HG03342 (cell line): ENCODE measurements at regions not wholly inside any gene's neighbourhood (a gene's known extent, or its start where the extent isn't known, plus 50 kb on each side); places are given as distances from the start of the nearest gene placed in this dataset.

Experiments used
- ATAC-seq: cut with Tn5 transposase; IDR thresholded peaks from one replicate; pipeline ENCODE4 v1.9.1; 2021; ENCODE audit warnings: mild to moderate bottlenecking, moderate library complexity; ENCODE audit not compliant: unreplicated experiment

- no peak for ATAC-seq
These were observed 94.9 kb upstream of the IKZF1 start for GRCh38 chr7:50209461-50210135.

DNA sequence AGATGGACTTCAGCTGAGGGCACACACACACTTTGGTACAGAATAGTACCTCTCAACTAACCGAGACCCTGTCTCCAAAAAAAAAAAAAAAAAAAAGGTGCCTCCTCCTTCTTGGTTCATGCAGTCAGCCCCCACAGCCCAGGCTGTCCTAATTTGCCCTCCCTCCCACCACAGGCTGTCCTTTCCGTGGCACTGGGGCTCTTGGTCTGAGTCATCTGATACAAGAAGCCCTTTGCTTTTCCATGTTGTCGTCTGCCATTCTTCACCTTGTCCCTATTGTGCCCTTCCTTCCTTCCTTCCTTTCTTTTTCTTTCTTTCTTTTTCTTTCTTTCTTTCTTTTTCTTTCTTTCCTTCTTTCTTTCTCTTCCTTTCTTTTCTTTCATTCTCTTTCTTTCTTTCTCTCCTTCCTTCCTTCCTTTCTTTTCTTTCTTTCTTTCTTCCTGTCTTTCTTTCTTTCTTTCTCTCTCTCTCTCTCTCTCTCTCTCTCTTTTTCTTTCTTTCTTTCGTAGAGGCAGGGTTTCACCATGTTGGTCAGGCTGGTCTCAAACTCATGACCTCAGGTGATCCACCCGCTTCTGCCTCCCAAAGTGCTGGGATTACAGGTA lies 96.0 kb upstream of the IKZF1 start:
- ATAC-seq: no peak

- ATAC-seq: no peak
These were observed 96.7 kb upstream of the IKZF1 start for GRCh38 chr7:50207686-50208255.

DNA sequence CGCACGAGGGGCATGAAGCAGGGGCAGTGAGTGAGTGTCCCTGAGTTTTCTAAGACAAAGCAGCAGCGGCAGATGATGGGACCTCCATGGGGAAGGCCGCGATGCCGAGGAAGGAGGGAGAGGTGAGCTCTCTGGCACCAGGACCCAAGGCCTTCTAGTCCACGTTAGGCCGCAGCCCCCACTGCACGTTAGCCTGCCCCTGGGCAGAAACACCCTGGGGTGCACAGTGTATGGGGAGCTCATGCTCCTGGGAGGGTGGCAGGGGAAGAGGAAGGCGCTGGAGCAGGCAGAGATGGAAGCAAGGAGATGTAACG lies 97.3 kb upstream of the IKZF1 start:
- ATAC-seq: no peak

DNA sequence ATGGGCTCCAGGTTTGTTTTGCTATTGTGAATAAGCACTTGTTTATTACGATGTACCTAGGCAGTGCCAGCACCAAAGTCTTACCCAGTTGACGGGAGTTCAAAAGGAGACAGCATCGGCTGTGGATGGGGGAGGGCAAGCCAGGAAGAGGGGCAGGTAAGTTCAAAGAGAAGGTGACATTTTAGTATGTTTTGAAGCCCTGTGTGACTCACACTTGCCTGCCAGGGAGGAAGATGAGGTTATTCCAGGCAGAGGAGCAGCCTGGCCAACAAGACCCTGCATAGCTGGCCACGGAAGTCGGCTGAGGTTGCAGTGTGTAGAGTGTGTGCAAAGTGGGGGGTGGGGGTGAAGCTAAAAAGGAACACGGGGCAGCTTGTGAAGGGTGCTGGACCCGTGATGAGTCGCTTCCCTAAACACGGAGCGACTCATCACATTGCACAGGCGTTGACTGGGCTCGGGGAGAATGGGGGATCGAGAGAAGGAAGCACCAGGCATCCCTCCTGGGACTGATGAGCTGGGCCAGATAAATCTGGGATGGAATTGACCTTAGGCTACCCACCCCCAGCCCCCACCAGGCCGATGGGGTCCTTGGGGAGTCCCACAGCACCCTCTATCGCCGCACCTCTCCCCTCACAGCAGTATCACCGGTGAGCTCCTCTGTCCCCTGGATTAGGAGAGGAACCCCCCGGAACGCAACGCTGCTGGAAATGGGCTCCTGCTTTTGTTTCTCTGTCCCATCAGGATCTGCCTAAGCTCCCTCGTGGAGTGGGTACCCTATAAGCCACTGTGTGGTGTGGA lies 97.9 kb upstream of the IKZF1 start:
- ATAC-seq: no peak

DNA sequence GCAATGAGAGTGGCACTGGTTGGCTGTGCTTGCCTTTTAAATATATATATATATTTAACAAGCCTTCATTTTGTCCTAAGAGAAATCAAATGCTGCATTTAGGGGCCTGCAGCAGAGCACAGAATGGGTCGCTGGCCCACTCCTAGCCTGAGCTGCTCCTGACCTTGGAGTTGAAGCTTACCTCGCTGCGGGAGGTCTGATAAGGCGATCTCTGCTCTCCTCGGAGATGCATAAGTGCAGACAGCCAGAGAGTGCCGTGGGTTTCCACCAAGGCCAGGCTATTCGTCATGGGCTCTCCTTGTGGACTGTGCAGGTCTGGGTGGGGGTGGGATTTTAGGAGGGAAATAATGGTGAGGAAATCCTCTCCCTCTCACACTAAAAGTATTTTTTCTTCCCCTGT lies 99.5 kb upstream of the IKZF1 start:
- ATAC-seq: no peak

DNA sequence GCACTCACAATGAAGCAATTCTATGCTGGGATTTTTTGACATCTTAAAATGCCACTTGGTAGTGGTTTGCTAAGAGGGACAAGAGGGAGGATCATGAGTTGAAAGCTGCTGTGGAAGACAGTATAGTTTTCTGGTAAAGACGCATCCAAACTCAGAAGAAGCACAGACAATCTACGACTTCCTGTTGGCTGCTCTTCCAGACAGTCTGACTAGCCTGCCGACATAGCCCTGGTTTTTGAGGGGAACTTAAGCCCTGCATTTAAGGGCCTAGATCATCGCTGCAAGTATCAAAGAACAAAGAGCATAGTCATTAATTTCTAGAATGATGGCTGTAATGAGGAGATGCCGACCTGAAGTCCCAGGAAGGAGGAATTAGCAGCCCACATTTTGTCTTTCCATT lies 99.9 kb upstream of the IKZF1 start:
- no peak for ATAC-seq

DNA sequence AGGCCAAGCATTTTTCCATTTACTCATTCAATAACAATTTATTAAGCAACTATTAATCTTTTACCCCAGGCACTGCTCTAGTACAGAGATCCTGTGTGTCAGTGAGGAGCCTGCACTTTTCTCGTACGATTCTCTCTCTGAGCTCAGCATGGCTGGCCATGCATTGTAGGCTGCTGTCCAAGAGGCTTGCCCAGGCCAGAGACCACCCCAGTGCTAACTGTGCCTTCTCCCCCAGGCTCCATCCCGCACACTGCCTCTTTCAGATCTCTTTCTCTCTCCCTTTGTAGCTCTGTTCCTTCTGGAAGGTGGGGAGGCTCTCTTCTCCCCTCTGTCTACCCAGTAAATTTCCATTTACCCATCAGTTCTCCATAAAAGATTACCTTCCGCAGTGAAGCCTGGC lies 101.0 kb upstream of the IKZF1 start:
- no peak for ATAC-seq

DNA sequence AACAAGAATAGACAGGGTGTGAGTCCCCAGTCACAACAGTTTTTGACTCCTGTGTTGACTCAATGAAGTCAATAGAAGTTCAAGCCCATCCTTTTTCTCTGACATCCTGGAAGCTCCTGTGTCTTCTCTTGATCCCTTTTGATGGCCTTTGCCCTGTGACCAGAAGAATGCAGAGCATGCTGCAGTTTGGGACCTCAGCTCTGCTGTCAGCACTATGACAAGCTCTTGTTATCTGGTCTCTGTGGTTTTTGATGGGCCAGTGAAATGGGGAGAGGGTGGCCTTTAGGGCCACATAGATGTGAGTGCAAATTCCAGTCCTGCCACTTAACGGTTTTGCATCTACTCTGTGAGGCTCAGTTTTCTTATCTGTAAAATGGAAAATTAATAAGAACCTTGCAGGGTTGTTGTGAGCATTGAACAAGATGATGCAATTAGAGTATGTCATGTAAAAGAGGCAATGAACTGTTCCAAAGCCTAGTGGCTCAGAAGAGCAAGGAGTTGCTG lies 102.4 kb upstream of the IKZF1 start:
- ATAC-seq: no peak

DNA sequence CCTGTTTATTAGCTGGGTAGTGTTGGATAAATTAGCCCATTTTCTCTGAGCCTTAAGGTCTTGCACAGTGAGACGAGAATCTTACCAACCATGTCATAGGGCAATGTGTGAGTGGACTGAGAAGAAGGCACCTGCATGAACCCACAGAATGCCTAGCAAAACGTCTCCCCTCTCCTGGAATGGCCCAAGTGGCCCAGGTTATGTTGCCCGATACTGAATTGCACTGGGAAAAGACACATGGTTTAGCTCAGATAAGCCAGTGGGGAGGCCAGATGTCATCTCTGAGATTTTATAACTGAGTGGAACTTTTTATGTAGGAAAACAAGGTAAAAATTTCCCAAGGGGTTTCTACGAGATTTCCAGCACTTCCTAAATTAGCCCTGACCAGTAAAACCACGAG lies 104.7 kb upstream of the IKZF1 start:
- ATAC-seq: no peak

GRCh38 chr7:50197549-50197948 lies 104.5 kb upstream of the ZPBP start:
- peak; percentile 81 for ATAC-seq

- ATAC-seq: no peak
These were observed 103.7 kb upstream of the ZPBP start for GRCh38 chr7:50196719-50197118.

GRCh38 chr7:50190776-50191175 lies 97.7 kb upstream of the ZPBP start:
- no peak for ATAC-seq

- ATAC-seq: no peak
These were observed 96.3 kb upstream of the ZPBP start for GRCh38 chr7:50189371-50189770.

DNA sequence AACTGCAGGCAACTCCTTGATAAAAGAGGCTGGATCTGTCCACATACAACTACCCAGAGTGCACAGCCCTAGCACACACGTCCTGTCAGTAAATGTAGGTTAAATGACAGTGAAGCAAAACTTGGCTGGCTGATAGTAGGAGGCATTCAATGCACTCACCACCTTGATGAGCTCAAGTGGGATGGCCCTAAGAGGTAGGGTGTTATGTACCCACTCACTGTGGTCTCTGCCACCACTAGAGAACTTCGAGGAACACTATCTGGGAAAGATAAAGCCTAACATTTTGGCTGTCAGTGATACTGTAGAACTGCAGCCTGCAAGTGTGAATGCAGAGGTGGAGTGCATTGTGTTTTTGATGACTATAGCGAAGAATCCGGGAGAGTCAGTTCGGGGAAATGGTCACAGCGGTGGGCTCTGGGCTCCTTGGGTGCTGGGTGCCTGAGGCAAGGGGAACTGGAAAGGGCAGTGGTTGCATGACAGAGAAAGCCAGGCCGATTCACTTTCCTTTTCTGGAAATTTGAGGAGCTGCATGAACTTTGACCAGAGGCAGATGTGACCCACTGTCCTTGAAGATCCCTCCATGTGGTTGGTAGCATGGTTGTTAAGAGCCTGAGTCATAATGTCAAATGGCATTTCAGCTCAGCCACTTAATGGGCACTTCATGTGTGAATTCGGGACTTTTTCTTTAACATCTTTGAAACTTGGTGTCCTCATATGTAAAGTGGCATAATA lies 93.1 kb upstream of the ZPBP start:
- ATAC-seq: no peak

- no peak for ATAC-seq
These were observed 92.2 kb upstream of the ZPBP start for GRCh38 chr7:50185208-50185607.

GRCh38 chr7:50184271-50184990 lies 91.4 kb upstream of the ZPBP start:
- no peak for ATAC-seq

- no peak for ATAC-seq
These were observed 89.7 kb upstream of the ZPBP start for GRCh38 chr7:50182759-50183158.

DNA sequence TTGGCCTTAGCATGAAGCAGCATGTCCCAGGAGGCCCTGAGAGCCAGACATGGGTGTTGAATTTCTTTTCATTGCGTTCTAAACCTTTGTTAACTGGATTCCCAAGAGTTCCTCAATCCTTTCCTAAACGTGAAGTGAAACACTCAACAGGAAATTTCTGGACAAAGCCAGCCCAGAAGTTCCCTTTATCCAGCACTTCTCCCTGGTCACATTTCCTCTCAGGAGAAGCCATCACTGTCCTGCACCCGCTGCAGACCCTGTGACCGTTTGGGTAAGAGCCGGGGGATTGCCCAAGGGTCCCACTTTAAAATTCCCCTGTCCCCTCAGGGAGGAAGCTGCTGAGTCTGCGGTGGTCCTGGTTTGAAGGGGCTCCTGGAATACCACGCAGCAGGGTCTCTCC lies 88.0 kb upstream of the ZPBP start:
- no peak for ATAC-seq

DNA sequence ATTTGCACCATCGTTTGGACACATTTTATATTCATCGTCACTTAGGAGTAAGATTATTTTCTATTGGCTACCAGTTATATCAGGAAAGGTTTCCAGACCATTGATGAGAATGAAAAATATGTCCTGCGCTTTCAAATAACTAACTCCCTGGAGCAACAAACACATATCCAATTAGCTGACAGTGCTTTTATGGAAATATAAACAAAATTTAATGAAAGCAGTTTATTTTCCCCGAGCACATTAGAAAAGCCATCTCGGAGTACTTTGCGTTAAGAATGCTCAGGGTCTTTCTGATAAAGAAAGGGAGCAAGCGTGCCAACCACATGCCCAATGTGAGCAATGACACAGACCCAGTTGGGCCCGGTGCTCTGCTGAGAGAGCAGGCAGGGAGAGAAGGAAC lies 85.1 kb upstream of the ZPBP start:
- no peak for ATAC-seq

DNA sequence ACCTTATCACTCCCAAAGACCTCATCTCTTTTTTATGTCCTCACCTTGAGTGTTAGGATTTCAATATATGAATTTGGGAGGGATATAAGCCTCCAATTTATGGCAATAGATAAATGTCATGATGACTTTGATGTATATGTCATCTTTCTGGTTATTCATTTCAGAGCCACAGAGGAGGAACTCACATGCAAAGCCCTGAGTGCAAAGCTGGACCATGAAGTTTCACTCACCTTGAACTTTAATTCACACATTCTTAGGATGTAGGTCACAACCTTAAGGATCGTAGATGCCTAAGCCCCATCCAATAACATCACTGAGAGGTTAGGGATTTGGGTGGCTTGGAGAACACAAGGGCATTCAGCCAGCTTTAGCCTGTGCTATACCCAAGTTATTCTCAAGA lies 81.9 kb upstream of the ZPBP start:
- no peak for ATAC-seq
